HCT116 (cell line): ENCODE measurements at regions not wholly inside any gene's neighbourhood (a gene's known extent, or its start where the extent isn't known, plus 50 kb on each side); places are given as distances from the start of the nearest gene placed in this dataset.
"Not testable (repeated sequence)": the region's sequence is repeated elsewhere in the genome, so short reads cannot be mapped to it uniquely, and the experiment has no call there.

Experiments used
- ATAC-seq: fragments of 200-7000 bp; cut with Tn5 transposase; 2 replicates; pipeline ENCODE4 v1.9.1; 2020; ENCODE audit warnings: mild to moderate bottlenecking, moderate library complexity
- BruUV-seq: library from RNA; stranded (reverse); fragments of 400-500 nt; replicated peaks from 2 replicates; lab custom pipeline; 2021; lab: Mats Ljungman, UMichigan
- CTCF ChIA-PET: fragments of 300-600 bp; sonication (Branson Sonifier 250); formaldehyde crosslinking; loops from one replicate; lab custom pipeline; 2021; ENCODE audit warnings: antibody characterized with exemption; lab: Charles Lee
- POLR2A ChIA-PET: fragments of 300-600, 350-600 bp; sonication (Branson Sonifier 250); formaldehyde crosslinking; loops from one replicate; lab custom pipeline; 2021; ENCODE audit warnings: antibody characterized with exemption; lab: Charles Lee
- RAD21 ChIA-PET, 2 experiments: fragments of 300-600 bp; sonication (Branson Sonifier 250); formaldehyde crosslinking; loops; one replicate each; lab custom pipeline; 2023; ENCODE audit warnings: low total read pairs in 2 of 2; ENCODE audit not compliant: uncharacterized antibody in 2 of 2, unreplicated experiment in 2 of 2, low non-redundant PET in 1 of 2; lab: Charles Lee
- DNase-seq: peaks from one replicate; pipeline ENCODE4 v3.0.0-alpha.2; 2010; ENCODE audit warnings: low read depth, low spot score
- H2AFZ ChIP-seq: fragments of 200-600 bp; shearing (Covaris generic), sonication (generic); 2 replicates; pipeline ENCODE4 v1.6.1; 2017; ENCODE audit warnings: low read depth, mixed run types, mixed read lengths, antibody characterized with exemption, low read length; ENCODE audit not compliant: poor library complexity, severe bottlenecking
- H3K27ac ChIP-seq: 2 replicates; pipeline ENCODE4 v1.5.1; 2012; ENCODE audit warnings: low read depth, low read length
- H3K27me3 ChIP-seq: fragments of 200-600 bp; sonication (generic); 2 replicates; pipeline ENCODE4 v1.6.1; 2016; ENCODE audit warnings: mixed run types, low read length, mixed read lengths; ENCODE audit not compliant: insufficient read depth
- H3K36me3 ChIP-seq, 2 experiments: fragments of 200-500 bp in 1 of 2; fragments of 200-600 bp in 1 of 2; sonication (Bioruptor generic) in 1 of 2; sonication (generic) in 1 of 2; 2 replicates each; pipeline versions ENCODE4 v1.5.1 to v1.6.1; 2014 to 2016; ENCODE audit warnings: low read length in 2 of 2, inconsistent platforms in 1 of 2, mixed read lengths in 1 of 2, mixed run types in 1 of 2; ENCODE audit not compliant: insufficient read depth in 2 of 2, control insufficient read depth in 1 of 2
- H3K4me1 ChIP-seq, 2 experiments: fragments of 200-600 bp in 1 of 2; sonication (generic) in 1 of 2; 2 replicates each; pipeline versions ENCODE4 v1.5.1 to v1.6.1; 2012 to 2017; ENCODE audit warnings: low read length in 2 of 2, inconsistent platforms in 1 of 2, mild to moderate bottlenecking in 1 of 2, mixed read lengths in 1 of 2, mixed run types in 1 of 2, moderate library complexity in 1 of 2; ENCODE audit not compliant: insufficient read depth in 2 of 2, control insufficient read depth in 1 of 2
- H3K4me2 ChIP-seq: fragments of 200-600 bp; sonication (generic); 2 replicates; pipeline ENCODE4 v1.6.1; 2017; ENCODE audit warnings: mixed run types, low read length, mixed read lengths
- H3K4me3 ChIP-seq, 2 experiments: fragments of 200-600 bp in 1 of 2; sonication (generic) in 1 of 2; replicated peaks in 1 of 2; 2 replicates each; pipeline ENCODE4 v1.5.1; 2011 to 2016; ENCODE audit warnings: low read length in 2 of 2, control low read depth in 1 of 2, low read depth in 1 of 2, mild to moderate bottlenecking in 1 of 2, mixed read lengths in 1 of 2, mixed run types in 1 of 2
- H3K79me2 ChIP-seq: fragments of 200-600 bp; sonication (generic); 2 replicates; pipeline ENCODE4 v1.6.1; 2017; ENCODE audit warnings: mild to moderate bottlenecking, mixed run types, low read length, moderate library complexity, mixed read lengths; ENCODE audit not compliant: insufficient read depth
- H3K9ac ChIP-seq: fragments of 200-600 bp; sonication (generic); 2 replicates; pipeline ENCODE4 v1.6.1; 2016; ENCODE audit warnings: low read length, mixed read lengths
- H3K9me2 ChIP-seq: fragments of 200-600 bp; sonication (generic), shearing (Covaris generic); 2 replicates; pipeline ENCODE4 v1.6.1; 2017; ENCODE audit warnings: mixed run types, mild to moderate bottlenecking, moderate library complexity; ENCODE audit not compliant: insufficient read depth
- H3K9me3 ChIP-seq, 2 experiments: fragments of 200-500 bp in 1 of 2; fragments of 200-600 bp in 1 of 2; sonication (Bioruptor generic) in 1 of 2; sonication (generic) in 1 of 2; 2 replicates each; pipeline ENCODE4 v1.6.1; 2014 to 2017; ENCODE audit warnings: low read length in 2 of 2, mixed read lengths in 2 of 2, inconsistent platforms in 1 of 2, low read depth in 1 of 2, mild to moderate bottlenecking in 1 of 2, mixed run types in 1 of 2, moderate library complexity in 1 of 2; ENCODE audit not compliant: control insufficient read depth in 1 of 2, insufficient read depth in 1 of 2
- H4K20me1 ChIP-seq: fragments of 200-600 bp; sonication (generic), shearing (Covaris generic); 2 replicates; pipeline ENCODE4 v1.6.1; 2017; ENCODE audit warnings: mixed run types, mild to moderate bottlenecking, moderate library complexity; ENCODE audit not compliant: insufficient read depth
- EZH2 ChIP-seq: fragments of 200-600 bp; sonication (generic); IDR thresholded peaks from 2 replicates; pipeline ENCODE4 v1.6.1; 2017; ENCODE audit warnings: antibody characterized with exemption, mixed run types
- POLR2A ChIP-seq: IDR thresholded peaks from 2 replicates; pipeline ENCODE4 v1.7.0; 2011; ENCODE audit warnings: borderline replicate concordance; ENCODE audit not compliant: insufficient read depth, insufficient read length; ENCODE audit errors: extremely low read depth
- intact Hi-C: fragments of 100-400 bp; cut with micrococcal nuclease; formaldehyde crosslinking; loops from 2 replicates; pipeline ENCODE4 v1.10.0; 2022

- DNase-seq (no peak), ATAC-seq (no peak)
- Histone ChIP-seq H3K4me1 (no peaks in the 10 kb centered on the region), H4K20me1 (no peaks in the 10 kb centered on the region), H3K9me2 (no peaks in the 10 kb centered on the region), H3K79me2 (no peaks in the 10 kb centered on the region), H3K9me3 (no peaks in the 10 kb centered on the region), H2AFZ (no peak overlapping the region), H3K4me2 (no peak overlapping the region), H3K9ac (no peak overlapping the region), H3K27me3 (no peaks in the 10 kb centered on the region), H3K4me3 (no peak overlapping the region), H3K36me3 (no peaks in the 10 kb centered on the region), H3K27ac (no peak overlapping the region)
- POLR2A ChIA-PET = no interaction called here
- TF ChIP-seq POLR2A = no peak
- no peak for TF ChIP-seq EZH2
- no TSS peak for BruUV-seq
- RAD21 ChIA-PET = interaction anchor here in 1 of 2 experiments (0.8 kb wide), 1 partner anchor 102 kb away, joined by 3 read pairs; no protein-coding TSS in a partner anchor
- CTCF ChIA-PET = no interaction called here
- intact Hi-C loops = no loop called here
Observed at GRCh38 chr14:106766145-106766544, 1239.8 kb downstream of the TMEM121 start.

- ATAC-seq, H3K79me2 ChIP-seq, H3K9me3 ChIP-seq, H4K20me1 ChIP-seq, H3K27ac ChIP-seq, intact Hi-C loops, H3K27me3 ChIP-seq, POLR2A ChIA-PET, H3K9me2 ChIP-seq, H3K4me3 ChIP-seq, H3K36me3 ChIP-seq, H2AFZ ChIP-seq, CTCF ChIA-PET, H3K4me1 ChIP-seq, H3K9ac ChIP-seq, BruUV-seq, H3K4me2 ChIP-seq, DNase-seq: not testable (repeated sequence)
- RAD21 ChIA-PET = interaction anchor here in 1 of 2 experiments (0.8 kb wide), 1 partner anchor 103 kb away, joined by 3 read pairs; no protein-coding TSS in a partner anchor
Observed at GRCh38 chr14:106766551-106767277, 1240.3 kb downstream of the TMEM121 start.

- DNase-seq, H3K79me2 ChIP-seq, H3K36me3 ChIP-seq, H3K4me1 ChIP-seq, H2AFZ ChIP-seq, intact Hi-C loops, H4K20me1 ChIP-seq, H3K9ac ChIP-seq, H3K4me2 ChIP-seq, RAD21 ChIA-PET, CTCF ChIA-PET, BruUV-seq, H3K27me3 ChIP-seq, ATAC-seq, H3K9me3 ChIP-seq, H3K4me3 ChIP-seq, H3K9me2 ChIP-seq, H3K27ac ChIP-seq, POLR2A ChIA-PET: not testable (repeated sequence)
Observed at GRCh38 chr14:106768230-106768629, 1241.8 kb downstream of the TMEM121 start.

GRCh38 chr14:106768972-106769700 is 1242.8 kb downstream of the TMEM121 start:
- H3K4me3 ChIP-seq, H3K79me2 ChIP-seq, POLR2A ChIA-PET, H2AFZ ChIP-seq, DNase-seq, H3K9me3 ChIP-seq, intact Hi-C loops, BruUV-seq, ATAC-seq, H3K27me3 ChIP-seq, H3K9me2 ChIP-seq, H3K27ac ChIP-seq, H3K4me2 ChIP-seq, RAD21 ChIA-PET, CTCF ChIA-PET, H3K9ac ChIP-seq, H4K20me1 ChIP-seq, H3K36me3 ChIP-seq, H3K4me1 ChIP-seq: not testable (repeated sequence)
